ENCODE measurements at regions not wholly inside any gene's neighbourhood (a gene's known extent, or its start where the extent isn't known, plus 50 kb on each side); places are given as distances from the start of the nearest gene placed in this dataset.

DNA sequence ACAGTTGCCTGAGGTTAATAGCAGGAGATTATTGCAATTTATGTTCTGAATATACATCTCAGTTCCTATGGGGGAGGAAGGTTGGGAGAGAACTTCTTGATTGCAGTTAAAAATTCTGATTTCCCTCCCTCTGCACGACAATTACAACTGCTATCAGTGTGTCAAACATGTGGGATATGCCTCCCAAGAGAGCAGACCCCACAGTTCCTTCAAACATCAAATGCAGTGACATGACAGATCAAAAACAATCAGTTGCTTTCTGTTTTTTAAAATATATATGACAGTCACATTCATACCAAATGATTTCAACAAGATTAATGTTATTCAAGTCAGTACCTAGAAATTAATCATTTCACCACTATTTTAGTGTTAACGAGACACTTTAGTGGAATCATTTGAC lies 639.0 kb downstream of the EDEM1 start:
- TF ChIP-seq CTCF (IDR thresholded peaks at IDR 0.05) (no peak), POLR2A (IDR thresholded peaks at IDR 0.05) (no peak)

Measured in testis (tissue), 2 donors.